HepG2 (cell line): ENCODE measurements at regions not wholly inside any gene's neighbourhood (a gene's known extent, or its start where the extent isn't known, plus 50 kb on each side); places are given as distances from the start of the nearest gene placed in this dataset.

Source experiments
- ATAC-seq: fragments of 200-7000 bp; cut with Tn5 transposase; 3 replicates; pipeline ENCODE4 v1.9.1; 2020; ENCODE audit warnings: mild to moderate bottlenecking, moderate library complexity
- BruUV-seq: library from RNA; stranded (reverse); fragments of 400-500 nt; replicated peaks from 2 replicates; lab custom pipeline; 2021; lab: Mats Ljungman, UMichigan
- CTCF ChIA-PET: fragments of 300-600 bp; formaldehyde crosslinking; extraction: SDS; loops from one replicate; lab custom pipeline; 2021; ENCODE audit warnings: low total read pairs, inconsistent platforms, low intra/inter-chr PET ratio; lab: Yijun Ruan, JAX
- POLR2A ChIA-PET: fragments of 350-600 bp; sonication (Branson Sonifier 250); formaldehyde crosslinking; loops from one replicate; lab custom pipeline; 2020; ENCODE audit warnings: antibody characterized with exemption, inconsistent platforms; lab: Yijun Ruan, JAX
- DNase-seq: peaks from one replicate; pipeline ENCODE4 v3.0.0-alpha.2; 2015; ENCODE audit warnings: low spot score
- FAIRE-seq: peaks from 3 replicates; lab custom pipeline; 2011; peaks lifted over from hg19 to GRCh38; lab: Jason Lieb, UNC
- H2AFZ ChIP-seq: one replicate; pipeline ENCODE4 v1.6.1; 2011; ENCODE audit warnings: low read length, inconsistent platforms
- H3K27ac ChIP-seq: fragments of 300-600 bp; 3 replicates; pipeline ENCODE4 v1.8.0; 2011; ENCODE audit warnings: mixed run types, mild to moderate bottlenecking, mixed read lengths, low read length, inconsistent platforms; ENCODE audit not compliant: insufficient read depth; ENCODE audit errors: extremely low read length
- H3K27me3 ChIP-seq, 2 experiments: fragments of 200-600 bp in 1 of 2; 2 replicates in 1 of 2; 3 replicates in 1 of 2; pipeline versions ENCODE4 v1.6.0 to v1.8.0; 2011; ENCODE audit warnings: low read length in 2 of 2, mild to moderate bottlenecking in 2 of 2, moderate library complexity in 2 of 2, inconsistent platforms in 1 of 2; ENCODE audit not compliant: insufficient read depth in 2 of 2, control insufficient read depth in 1 of 2
- H3K36me3 ChIP-seq, 2 experiments: fragments of 200-600 bp in 1 of 2; replicated peaks in 1 of 2; 2 replicates in 1 of 2; 3 replicates in 1 of 2; pipeline versions ENCODE4 v1.5.1 to v1.8.0; 2011; ENCODE audit warnings: low read length in 2 of 2, inconsistent platforms in 1 of 2; ENCODE audit not compliant: insufficient read depth in 2 of 2, control insufficient read depth in 1 of 2
- H3K4me1 ChIP-seq: 2 replicates; pipeline ENCODE4 v1.5.1; 2012; ENCODE audit warnings: low read length, inconsistent platforms; ENCODE audit not compliant: insufficient read depth
- H3K4me2 ChIP-seq: 2 replicates; pipeline ENCODE4 v1.6.0; 2011; ENCODE audit warnings: low read depth, low read length, inconsistent platforms
- H3K4me3 ChIP-seq, 3 experiments: fragments of 200-600 bp in 1 of 3; sonication (generic), shearing (Covaris generic) in 1 of 3; replicated peaks in 1 of 3; 2 replicates each; pipeline ENCODE4 v1.5.1; 2011 to 2016; ENCODE audit warnings: low read length in 3 of 3, inconsistent platforms in 2 of 3, low read depth in 2 of 3, mild to moderate bottlenecking in 2 of 3, control low read depth in 1 of 3, mixed read lengths in 1 of 3; ENCODE audit not compliant: insufficient read depth in 1 of 3
- H3K79me2 ChIP-seq: one replicate; pipeline ENCODE4 v1.6.1; 2011; ENCODE audit warnings: low read length, inconsistent platforms; ENCODE audit not compliant: insufficient read depth
- H3K9ac ChIP-seq: 2 replicates; pipeline ENCODE4 v1.6.0; 2011; ENCODE audit warnings: mild to moderate bottlenecking, low read depth, low read length, inconsistent platforms; ENCODE audit not compliant: insufficient read depth
- H3K9me3 ChIP-seq: 2 replicates; pipeline ENCODE4 v1.5.1; 2012; ENCODE audit warnings: mild to moderate bottlenecking, low read length
- H4K20me1 ChIP-seq: 2 replicates; pipeline ENCODE4 v1.6.0; 2011; ENCODE audit warnings: inconsistent platforms, mild to moderate bottlenecking, low read length, moderate library complexity; ENCODE audit not compliant: insufficient read depth
- ARID5B ChIP-seq: IDR thresholded peaks from 2 replicates; pipeline ENCODE4 v1.4.0; 2020; ENCODE audit warnings: mild to moderate bottlenecking, missing genetic modification reagents
- NCOR1 ChIP-seq: fragments of 200-600 bp; sonication (generic); IDR thresholded peaks from 2 replicates; pipeline ENCODE4 v1.7.0; 2017; ENCODE audit warnings: antibody characterized with exemption, low read length, borderline replicate concordance
- PAF1 ChIP-seq: IDR thresholded peaks from 2 replicates; pipeline ENCODE4 v1.6.1; 2016; ENCODE audit warnings: missing genetic modification reagents, missing compliant biosample characterization
- SNAPC2 ChIP-seq: sonication (generic); formaldehyde crosslinking; IDR thresholded peaks from 2 replicates; pipeline ENCODE4 v1.8.1; 2022; ENCODE audit warnings: mild to moderate bottlenecking, missing genetic modification reagents
- ZBTB42 ChIP-seq: sonication (generic); formaldehyde crosslinking; IDR thresholded peaks from 2 replicates; pipeline ENCODE4 v1.5.0; 2020; ENCODE audit warnings: mild to moderate bottlenecking, missing genetic modification reagents
- ZNF256 ChIP-seq: sonication (generic); formaldehyde crosslinking; conservative IDR thresholded peaks from 2 replicates; pipeline ENCODE4 v1.4.0; 2020; ENCODE audit warnings: missing genetic modification reagents
- ZNF607 ChIP-seq: sonication (generic); formaldehyde crosslinking; IDR thresholded peaks from 2 replicates; pipeline ENCODE4 v1.5.1; 2020; ENCODE audit warnings: missing genetic modification reagents, mild to moderate bottlenecking, borderline replicate concordance
- ZNF773 ChIP-seq: sonication (generic); formaldehyde crosslinking; IDR thresholded peaks from 2 replicates; pipeline ENCODE4 v1.4.0; 2020; ENCODE audit warnings: missing genetic modification reagents, borderline replicate concordance
- ZNF839 ChIP-seq: sonication (generic); formaldehyde crosslinking; IDR thresholded peaks from 2 replicates; pipeline ENCODE4 v1.4.0; 2020; ENCODE audit warnings: missing genetic modification reagents, mild to moderate bottlenecking, borderline replicate concordance
- WGBS: methylation state at CpG from one replicate; pipeline ENCODE4 v1.1.6; 2017; ENCODE audit warnings: low lambda C conversion rate; 5-methylcytosine and 5-hydroxymethylcytosine counted together
- in situ Hi-C: cut with HindIII; loops from 2 replicates; pipeline ENCODE4 v1.10.0; 2017; ENCODE audit warnings: low pct_unique_long_range_greater_than_20kb; ENCODE audit not compliant: extremely low pct_ligation_motif_present
- intact Hi-C: fragments of 100-400 bp; cut with micrococcal nuclease; formaldehyde crosslinking; loops from one replicate; pipeline ENCODE4 v1.10.0; 2022; ENCODE audit not compliant: unreplicated experiment
- TF ChIP-seq, protein P1 (sequence below): sonication (generic); formaldehyde crosslinking; conservative IDR thresholded peaks from 2 replicates; pipeline ENCODE4 v1.4.0; 2020; ENCODE audit warnings: mild to moderate bottlenecking, missing genetic modification reagents, moderate library complexity

DNA sequence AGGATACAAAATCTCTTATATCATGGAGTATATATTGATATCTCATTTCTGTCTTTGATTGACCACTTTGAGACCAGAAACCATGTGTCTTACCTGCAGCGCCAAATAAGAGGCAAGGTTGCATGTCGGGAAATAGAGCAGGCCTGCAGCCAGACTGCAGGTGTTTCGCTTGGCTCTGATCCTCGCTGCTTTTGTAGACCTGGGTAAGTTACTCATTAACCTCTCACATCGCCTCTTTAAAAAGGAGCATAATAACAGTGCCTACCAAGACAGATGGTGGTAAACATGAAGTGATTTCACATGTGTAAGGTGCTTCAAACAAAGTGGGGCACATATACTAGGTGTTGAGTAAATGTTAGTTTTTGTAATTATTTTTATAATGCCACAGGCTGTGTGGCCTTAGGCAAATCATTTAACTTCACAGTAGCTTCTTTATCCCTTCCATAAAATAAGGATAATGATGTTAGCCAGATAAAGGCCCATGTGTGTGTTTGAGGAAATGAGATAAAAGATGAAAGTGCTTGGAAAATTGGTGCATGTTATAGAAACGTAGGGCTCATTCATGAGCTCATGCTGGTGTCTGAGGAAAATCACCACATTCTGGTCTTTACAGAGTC lies 248.8 kb upstream of the MAP3K7 start:
- under 1% methylated on average over 6 of the region's 6 CpGs for WGBS
- no peak overlapping the region for H3K4me3 ChIP-seq
- H3K27ac ChIP-seq: no peak overlapping the region
- no peaks in the 10 kb centered on the region for H3K9me3 ChIP-seq
- intact Hi-C loops: no loop called here
- FAIRE-seq (no peak), DNase-seq (no peak), ATAC-seq (0 out of 3 replicates have a peak, but pooled peaks have one; percentile 47)
- H3K9ac ChIP-seq: no peak overlapping the region
- ChIA-PET POLR2A (no interaction called here), CTCF (no interaction called here)
- H3K4me2 ChIP-seq: no peak overlapping the region
- no TSS peak for BruUV-seq
- TF ChIP-seq ZBTB42 (CRISPR knock-in tag) (no peak), ZNF773 (CRISPR knock-in tag) (no peak)
- no peak overlapping the region for H2AFZ ChIP-seq
- H3K27me3 ChIP-seq: no peaks in the 10 kb centered on the region; a peak in 1 of 5 replicates
- no peaks in the 10 kb centered on the region for H3K36me3 ChIP-seq
- in situ Hi-C loops: no loop called here
- no peaks in the 10 kb centered on the region for H3K4me1 ChIP-seq
- no peaks in the 10 kb centered on the region for H4K20me1 ChIP-seq
- H3K79me2 ChIP-seq: no peaks in the 10 kb centered on the region

DNA sequence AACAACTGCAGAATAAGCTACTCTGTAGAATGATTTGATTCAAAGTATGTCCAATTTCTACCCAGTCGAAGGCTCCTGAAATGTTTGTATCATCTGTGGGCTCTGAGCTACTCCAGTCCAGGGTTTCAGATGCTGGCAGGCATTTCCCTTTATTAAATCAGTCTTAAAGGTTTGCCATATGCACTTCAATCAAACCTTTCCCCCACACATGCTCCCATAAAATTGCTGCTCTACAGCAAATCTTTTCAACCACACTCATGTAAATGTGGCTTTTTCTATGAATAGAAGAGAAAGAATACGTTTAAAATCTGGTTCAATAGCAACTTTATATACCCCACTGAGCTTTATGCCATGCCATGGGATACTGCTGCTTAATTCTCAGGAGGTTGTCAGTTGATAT lies 242.4 kb upstream of the MAP3K7 start:
- DNase-seq (no peak), ATAC-seq (no peak), FAIRE-seq (no peak)
- ChIA-PET CTCF (no interaction called here), POLR2A (no interaction called here)
- Histone ChIP-seq H3K27ac (no peak overlapping the region), H4K20me1 (no peaks in the 10 kb centered on the region), H2AFZ (no peak overlapping the region), H3K27me3 (no peaks in the 10 kb centered on the region), H3K9me3 (no peaks in the 10 kb centered on the region), H3K79me2 (no peaks in the 10 kb centered on the region), H3K4me3 (no peak overlapping the region), H3K36me3 (no peaks in the 10 kb centered on the region), H3K9ac (no peak overlapping the region), H3K4me2 (no peak overlapping the region), H3K4me1 (no peaks in the 10 kb centered on the region)
- 15% methylated on average over 2 of the region's 2 CpGs for WGBS
- intact Hi-C loops: no loop called here
- no TSS peak for BruUV-seq
- in situ Hi-C loops: no loop called here
- TF ChIP-seq SNAPC2 (CRISPR knock-in tag) (no peak), PAF1 (CRISPR knock-in tag) (no peak), ZNF839 (CRISPR knock-in tag) (no peak), ZNF256 (CRISPR knock-in tag) (no peak), ARID5B (CRISPR knock-in tag) (no peak), NCOR1 (no peak), ZNF607 (CRISPR knock-in tag) (no peak)
- TF ChIP-seq, protein P1, sequence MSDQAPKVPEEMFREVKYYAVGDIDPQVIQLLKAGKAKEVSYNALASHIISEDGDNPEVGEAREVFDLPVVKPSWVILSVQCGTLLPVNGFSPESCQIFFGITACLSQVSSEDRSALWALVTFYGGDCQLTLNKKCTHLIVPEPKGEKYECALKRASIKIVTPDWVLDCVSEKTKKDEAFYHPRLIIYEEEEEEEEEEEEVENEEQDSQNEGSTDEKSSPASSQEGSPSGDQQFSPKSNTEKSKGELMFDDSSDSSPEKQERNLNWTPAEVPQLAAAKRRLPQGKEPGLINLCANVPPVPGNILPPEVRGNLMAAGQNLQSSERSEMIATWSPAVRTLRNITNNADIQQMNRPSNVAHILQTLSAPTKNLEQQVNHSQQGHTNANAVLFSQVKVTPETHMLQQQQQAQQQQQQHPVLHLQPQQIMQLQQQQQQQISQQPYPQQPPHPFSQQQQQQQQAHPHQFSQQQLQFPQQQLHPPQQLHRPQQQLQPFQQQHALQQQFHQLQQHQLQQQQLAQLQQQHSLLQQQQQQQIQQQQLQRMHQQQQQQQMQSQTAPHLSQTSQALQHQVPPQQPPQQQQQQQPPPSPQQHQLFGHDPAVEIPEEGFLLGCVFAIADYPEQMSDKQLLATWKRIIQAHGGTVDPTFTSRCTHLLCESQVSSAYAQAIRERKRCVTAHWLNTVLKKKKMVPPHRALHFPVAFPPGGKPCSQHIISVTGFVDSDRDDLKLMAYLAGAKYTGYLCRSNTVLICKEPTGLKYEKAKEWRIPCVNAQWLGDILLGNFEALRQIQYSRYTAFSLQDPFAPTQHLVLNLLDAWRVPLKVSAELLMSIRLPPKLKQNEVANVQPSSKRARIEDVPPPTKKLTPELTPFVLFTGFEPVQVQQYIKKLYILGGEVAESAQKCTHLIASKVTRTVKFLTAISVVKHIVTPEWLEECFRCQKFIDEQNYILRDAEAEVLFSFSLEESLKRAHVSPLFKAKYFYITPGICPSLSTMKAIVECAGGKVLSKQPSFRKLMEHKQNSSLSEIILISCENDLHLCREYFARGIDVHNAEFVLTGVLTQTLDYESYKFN (CRISPR knock-in tag): no peak
